ENCODE measurements at regions not wholly inside any gene's neighbourhood (a gene's known extent, or its start where the extent isn't known, plus 50 kb on each side); places are given as distances from the start of the nearest gene placed in this dataset.

DNA sequence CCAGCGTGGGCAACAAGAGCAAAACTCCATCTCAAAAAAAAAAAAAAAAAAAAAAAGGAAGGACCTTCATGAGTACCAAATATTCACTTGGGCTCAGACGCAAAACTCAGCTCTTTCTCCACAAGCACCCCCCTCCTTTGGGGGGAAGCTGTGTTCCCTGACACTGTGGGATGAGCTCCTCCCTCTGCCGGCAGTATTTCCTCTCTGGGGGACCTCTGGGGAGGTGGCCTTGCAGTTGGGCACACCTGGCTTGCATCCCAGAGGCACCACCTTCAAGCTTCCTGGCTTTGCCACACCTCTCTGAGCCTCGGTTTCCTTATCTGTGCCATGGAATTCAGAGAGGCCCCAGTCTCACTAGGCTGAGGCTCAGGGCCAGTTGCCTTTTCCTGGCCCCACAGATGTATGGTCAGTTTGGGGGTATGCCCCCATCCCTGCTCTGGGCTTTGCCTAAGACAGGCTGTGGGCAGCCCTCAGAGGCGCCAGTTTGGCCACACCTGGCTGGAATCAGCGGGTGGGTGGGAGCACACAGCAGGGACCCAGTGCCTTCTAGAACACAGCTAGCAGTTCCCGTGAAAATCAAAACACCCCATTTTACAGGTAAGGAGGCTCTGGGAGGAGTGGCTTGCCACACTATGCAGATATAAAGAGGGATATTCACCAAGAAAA is 157.5 kb upstream of the IER5L start:
- Histone ChIP-seq H3K23ac (ENCODE audit: low read depth, low read length) (peak overlapping the region; percentile 88; the same call in 1 of the 2 replicates), H2BK120ac (ENCODE audit: low read depth, low read length) (peak overlapping the region; percentile 99), H2AFZ (replicated peaks; ENCODE audit: low read length, poor library complexity) (peak overlapping the region; percentile 81), H3K18ac (ENCODE audit: low read depth, low read length) (peak overlapping the region; percentile 33), H3K4me3 (ENCODE audit: insufficient read depth, low read depth, low read length) (no peak overlapping the region), H3K36me3 (ENCODE audit: control insufficient read depth, insufficient read depth, low read length) (no peaks in the 10 kb centered on the region), H4K8ac (ENCODE audit: low read depth in 2 of 2, low read length in 2 of 2) (peak overlapping the region; percentile 99 to 100), H3K14ac (replicated peaks; ENCODE audit: low read depth, low read length) (peak overlapping the region; percentile 98), H3K4me1 (ENCODE audit: control insufficient read depth, insufficient read depth, low read length) (peaks cover 42% of the 10 kb centered on the region), H3K9me1 (ENCODE audit: insufficient read depth, low read length) (peaks cover 33% of the 10 kb centered on the region), H3K27me3 (ENCODE audit: control insufficient read depth, insufficient read depth, low read length) (no peaks in the 10 kb centered on the region), H2BK5ac (ENCODE audit: low read depth, low read length, poor library complexity, severe bottlenecking) (peak overlapping the region; percentile 86), H3K9me3 (ENCODE audit: control insufficient read depth, insufficient read depth, low read length) (peaks cover 4% of the 10 kb centered on the region), H3K27ac (ENCODE audit: insufficient read depth, low read length) (peak overlapping the region; percentile 78), H4K20me1 (ENCODE audit: insufficient read depth, low read length) (no peaks in the 10 kb centered on the region), H4K91ac (ENCODE audit: insufficient read depth, low read depth, low read length) (peak overlapping the region; percentile 100), H2AK9ac (replicated peaks; ENCODE audit: low read depth, low read length, poor library complexity) (peak overlapping the region; percentile 48), H2BK15ac (ENCODE audit: low read depth, low read length) (peak overlapping the region; percentile 99; the same call in 2 of the 3 replicates), H3K9ac (ENCODE audit: low read depth, low read length) (peak overlapping the region; percentile 31), H3K4me2 (ENCODE audit: low read depth, low read length) (no peak overlapping the region), H4K5ac (ENCODE audit: low read depth, low read length) (peak overlapping the region; percentile 62), H3K4ac (ENCODE audit: low read depth, low read length) (peak overlapping the region; percentile 98), H2AK5ac (ENCODE audit: low read depth, low read length) (peak overlapping the region; percentile 94), H2BK20ac (ENCODE audit: low read depth, low read length) (peak overlapping the region; percentile 87), H3K79me1 (ENCODE audit: low read depth in 1 of 2, low read length in 2 of 2) (peaks cover 0 to 18% of the 10 kb centered on the region in 2 experiments; a peak in 2 of 4 replicates), H3K56ac (ENCODE audit: extremely low read depth, insufficient read depth, low read length) (peak overlapping the region; percentile 41; the same call in 1 of the 2 replicates)
- POLR2A ChIA-PET (ENCODE audit: unreplicated experiment), result interaction anchor here (0.6 kb wide), 1 partner anchor 247 kb away, joined by 4 read pairs; no protein-coding TSS in a partner anchor
- intact Hi-C loops (cut with micrococcal nuclease), result loop anchor here (2.0 kb wide), 2 partner anchors 159 to 197 kb away; no protein-coding TSS in a partner anchor
- in situ Hi-C loops (cut with MboI; ENCODE audit: low sequenced_read_pairs), result loop anchor here (10.0 kb wide), 1 partner anchor 269 kb away; no protein-coding TSS in a partner anchor
- dilution Hi-C loops (cut with HindIII; ENCODE audit: low sequenced_read_pairs, unreplicated experiment), result no loop called here
- ATAC-seq (ENCODE audit: low read depth), result no peak
- no TSS peak for BruUV-seq (replicated peaks)
- CTCF ChIA-PET, result interaction anchor here (0.6 to 0.7 kb wide), 2 partner anchors 12 to 113 kb away, joined by 4 to 6 read pairs; no protein-coding TSS in a partner anchor
- no CpG with 5 or more reads among the region's 7 CpGs for WGBS, 2 experiments (ENCODE audit: extremely low coverage in 2 of 2, insufficient read length in 1 of 2)
- DNase-seq, result no peak
- TF ChIP-seq, protein P1, sequence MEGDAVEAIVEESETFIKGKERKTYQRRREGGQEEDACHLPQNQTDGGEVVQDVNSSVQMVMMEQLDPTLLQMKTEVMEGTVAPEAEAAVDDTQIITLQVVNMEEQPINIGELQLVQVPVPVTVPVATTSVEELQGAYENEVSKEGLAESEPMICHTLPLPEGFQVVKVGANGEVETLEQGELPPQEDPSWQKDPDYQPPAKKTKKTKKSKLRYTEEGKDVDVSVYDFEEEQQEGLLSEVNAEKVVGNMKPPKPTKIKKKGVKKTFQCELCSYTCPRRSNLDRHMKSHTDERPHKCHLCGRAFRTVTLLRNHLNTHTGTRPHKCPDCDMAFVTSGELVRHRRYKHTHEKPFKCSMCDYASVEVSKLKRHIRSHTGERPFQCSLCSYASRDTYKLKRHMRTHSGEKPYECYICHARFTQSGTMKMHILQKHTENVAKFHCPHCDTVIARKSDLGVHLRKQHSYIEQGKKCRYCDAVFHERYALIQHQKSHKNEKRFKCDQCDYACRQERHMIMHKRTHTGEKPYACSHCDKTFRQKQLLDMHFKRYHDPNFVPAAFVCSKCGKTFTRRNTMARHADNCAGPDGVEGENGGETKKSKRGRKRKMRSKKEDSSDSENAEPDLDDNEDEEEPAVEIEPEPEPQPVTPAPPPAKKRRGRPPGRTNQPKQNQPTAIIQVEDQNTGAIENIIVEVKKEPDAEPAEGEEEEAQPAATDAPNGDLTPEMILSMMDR (conservative IDR thresholded peaks at IDR 0.05; ENCODE audit: low read depth, low read length), result no peak
- TF ChIP-seq CEBPB (IDR thresholded peaks at IDR 0.05; ENCODE audit: low read depth, low read length) (no peak), BHLHE40 (IDR thresholded peaks at IDR 0.05; ENCODE audit: low read depth, low read length) (no peak), MAFK (IDR thresholded peaks at IDR 0.05; ENCODE audit: low read depth, low read length) (no peak), MAZ (IDR thresholded peaks at IDR 0.05; ENCODE audit: borderline replicate concordance, low read depth, low read length) (no peak), FOS (IDR thresholded peaks at IDR 0.05; ENCODE audit: low read depth, low read length) (no peak), RCOR1 (IDR thresholded peaks at IDR 0.05; ENCODE audit: insufficient replicate concordance, low read length) (no peak), RFX5 (IDR thresholded peaks at IDR 0.05; ENCODE audit: low read depth, low read length) (no peak), RAD21 (IDR thresholded peaks at IDR 0.05; ENCODE audit: low read length) (no peak), MXI1 (IDR thresholded peaks at IDR 0.05; ENCODE audit: borderline replicate concordance, low read depth, low read length) (no peak), NFE2L2 (IDR thresholded peaks at IDR 0.05; ENCODE audit: low read depth, low read length) (no peak), SMC3 (IDR thresholded peaks at IDR 0.05; ENCODE audit: low read depth, low read length) (no peak), POLR2A (IDR thresholded peaks at IDR 0.05; ENCODE audit: low read depth, low read length) (no peak)
- TF ChIP-seq, protein P2, sequence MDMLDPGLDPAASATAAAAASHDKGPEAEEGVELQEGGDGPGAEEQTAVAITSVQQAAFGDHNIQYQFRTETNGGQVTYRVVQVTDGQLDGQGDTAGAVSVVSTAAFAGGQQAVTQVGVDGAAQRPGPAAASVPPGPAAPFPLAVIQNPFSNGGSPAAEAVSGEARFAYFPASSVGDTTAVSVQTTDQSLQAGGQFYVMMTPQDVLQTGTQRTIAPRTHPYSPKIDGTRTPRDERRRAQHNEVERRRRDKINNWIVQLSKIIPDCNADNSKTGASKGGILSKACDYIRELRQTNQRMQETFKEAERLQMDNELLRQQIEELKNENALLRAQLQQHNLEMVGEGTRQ (IDR thresholded peaks at IDR 0.05; ENCODE audit: low read depth, low read length), result no peak
- TF ChIP-seq, protein P3, sequence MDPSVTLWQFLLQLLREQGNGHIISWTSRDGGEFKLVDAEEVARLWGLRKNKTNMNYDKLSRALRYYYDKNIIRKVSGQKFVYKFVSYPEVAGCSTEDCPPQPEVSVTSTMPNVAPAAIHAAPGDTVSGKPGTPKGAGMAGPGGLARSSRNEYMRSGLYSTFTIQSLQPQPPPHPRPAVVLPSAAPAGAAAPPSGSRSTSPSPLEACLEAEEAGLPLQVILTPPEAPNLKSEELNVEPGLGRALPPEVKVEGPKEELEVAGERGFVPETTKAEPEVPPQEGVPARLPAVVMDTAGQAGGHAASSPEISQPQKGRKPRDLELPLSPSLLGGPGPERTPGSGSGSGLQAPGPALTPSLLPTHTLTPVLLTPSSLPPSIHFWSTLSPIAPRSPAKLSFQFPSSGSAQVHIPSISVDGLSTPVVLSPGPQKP (IDR thresholded peaks at IDR 0.05; ENCODE audit: borderline replicate concordance, low read depth, low read length), result no peak
